HUES6 (cell line): ENCODE measurements at regions not wholly inside any gene's neighbourhood (a gene's known extent, or its start where the extent isn't known, plus 50 kb on each side); places are given as distances from the start of the nearest gene placed in this dataset.

ENCODE experiments used
- H3K27ac ChIP-seq: 2 replicates; pipeline ENCODE4 v1.7.0; 2013; ENCODE audit warnings: low read depth, mild to moderate bottlenecking, low read length, inconsistent platforms
- H3K27me3 ChIP-seq: 2 replicates; pipeline ENCODE4 v1.6.1; 2013; ENCODE audit warnings: low read length; ENCODE audit not compliant: control insufficient read depth, insufficient read depth
- H3K36me3 ChIP-seq: 2 replicates; pipeline ENCODE4 v1.6.1; 2013; ENCODE audit warnings: low read length; ENCODE audit not compliant: control insufficient read depth, insufficient read depth
- H3K4me1 ChIP-seq: 2 replicates; pipeline ENCODE4 v1.6.1; 2013; ENCODE audit warnings: low read length; ENCODE audit not compliant: control insufficient read depth, insufficient read depth
- H3K4me3 ChIP-seq: 2 replicates; pipeline ENCODE4 v1.5.1; 2013; ENCODE audit warnings: low read depth, low read length
- H3K9ac ChIP-seq: one replicate; pipeline ENCODE4 v1.6.1; 2013; ENCODE audit warnings: mild to moderate bottlenecking, low read length
- H3K9me3 ChIP-seq: 2 replicates; pipeline ENCODE4 v1.6.1; 2013; ENCODE audit warnings: low read depth, low read length; ENCODE audit not compliant: control insufficient read depth, insufficient read depth

DNA sequence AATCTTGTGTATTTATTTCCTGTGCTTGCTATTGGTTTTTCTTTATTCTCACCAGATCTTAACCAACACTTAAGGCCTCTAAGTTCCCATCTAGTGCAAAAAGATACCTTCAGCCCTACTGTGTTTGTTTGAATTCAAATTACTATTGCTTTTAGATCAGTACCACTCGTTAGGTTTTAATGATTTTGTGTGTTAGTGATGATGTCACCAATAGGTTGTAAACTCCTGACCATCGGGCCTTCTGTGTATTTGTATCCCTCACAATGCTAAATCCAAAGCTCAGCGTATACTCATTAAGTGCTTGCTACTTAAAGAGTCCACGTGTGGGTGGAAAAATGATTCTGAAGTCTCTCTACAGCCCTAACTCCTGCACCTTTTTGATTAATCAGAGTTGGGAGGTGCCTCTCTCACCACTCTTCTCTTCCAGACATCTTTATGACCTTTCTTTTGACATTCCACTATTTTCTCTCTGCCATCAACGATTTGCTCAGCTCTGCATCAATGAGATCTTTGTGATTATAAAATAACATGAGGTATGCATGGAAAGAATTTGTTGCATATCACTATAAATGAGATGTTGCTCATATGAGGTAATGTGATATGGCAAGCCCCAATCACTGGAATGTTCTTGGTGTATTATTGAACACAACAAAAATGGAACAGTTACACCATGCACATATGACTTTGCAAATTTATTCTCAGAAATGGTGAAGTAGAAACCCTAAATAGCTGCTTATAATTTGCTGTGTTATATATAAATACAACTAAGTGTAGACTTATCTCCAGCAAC lies 55.1 kb upstream of the LAMA2 start:
- no peak overlapping the region for H3K9ac ChIP-seq
- peaks cover 11% of the 10 kb centered on the region for H3K9me3 ChIP-seq
- H3K27me3 ChIP-seq = no peaks in the 10 kb centered on the region
- H3K36me3 ChIP-seq = no peaks in the 10 kb centered on the region
- H3K4me3 ChIP-seq = no peak overlapping the region
- H3K4me1 ChIP-seq = no peaks in the 10 kb centered on the region
- H3K27ac ChIP-seq = no peak overlapping the region

DNA sequence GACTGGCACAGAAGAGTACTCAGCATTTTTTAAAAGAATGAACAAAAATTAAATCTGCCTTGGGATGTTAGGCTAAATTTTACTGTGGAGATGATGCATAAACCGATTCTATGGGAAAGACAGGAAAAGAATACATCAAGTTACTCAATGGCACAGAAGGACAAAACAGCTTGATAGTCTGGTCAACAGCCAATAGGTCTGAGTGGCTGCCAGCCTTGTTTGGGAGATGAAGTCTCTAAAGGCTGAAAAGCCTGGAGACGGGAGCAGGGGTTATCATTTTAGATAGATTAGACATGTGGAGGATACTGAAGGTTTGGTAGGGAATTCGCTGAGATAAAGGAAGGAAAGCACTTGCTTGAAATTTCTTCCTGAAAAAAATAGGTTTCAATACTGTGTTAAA lies 56.3 kb upstream of the LAMA2 start:
- Histone ChIP-seq H3K9me3 (peaks cover 11% of the 10 kb centered on the region), H3K27me3 (no peaks in the 10 kb centered on the region), H3K9ac (no peak overlapping the region), H3K4me3 (no peak overlapping the region), H3K4me1 (no peaks in the 10 kb centered on the region), H3K27ac (no peak overlapping the region), H3K36me3 (no peaks in the 10 kb centered on the region)

DNA sequence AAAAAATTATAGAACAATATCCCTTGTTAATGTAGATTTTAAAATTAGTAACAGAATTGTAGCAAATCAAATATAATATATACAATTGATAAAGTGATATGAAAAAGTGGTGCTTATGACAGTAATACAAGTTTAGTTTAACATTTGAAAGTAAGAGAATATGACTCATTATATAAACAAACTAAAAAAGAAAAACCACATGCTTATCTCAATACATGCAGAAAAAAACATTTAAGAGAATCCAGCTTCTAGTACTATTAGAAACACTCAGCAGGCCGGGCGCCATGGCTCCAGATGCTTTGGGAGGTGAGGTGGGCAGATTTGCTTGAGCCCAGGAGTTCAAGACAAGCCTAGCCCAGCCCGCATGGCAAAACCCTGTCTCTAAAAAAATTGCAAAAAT lies 60.7 kb upstream of the LAMA2 start:
- Histone ChIP-seq H3K9ac (no peak overlapping the region), H3K4me3 (no peak overlapping the region), H3K4me1 (no peaks in the 10 kb centered on the region)

DNA sequence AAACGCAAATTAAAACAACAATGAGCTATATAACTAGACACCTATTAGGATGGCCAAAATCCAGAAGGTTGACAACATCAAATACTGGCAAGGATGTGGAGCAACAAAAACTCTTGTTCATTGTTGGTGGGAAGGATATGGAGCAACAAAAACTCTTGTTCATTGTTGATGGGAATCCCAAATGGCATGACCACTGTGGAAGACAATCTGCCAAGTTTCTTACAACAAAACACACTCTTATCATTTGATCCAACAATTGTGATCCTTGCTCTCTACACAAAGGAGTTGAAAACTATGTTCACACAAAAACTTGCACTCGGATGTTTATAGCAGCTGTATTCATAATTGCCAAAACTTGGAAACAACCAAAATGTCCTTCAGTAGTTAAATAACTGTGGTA lies 61.8 kb upstream of the LAMA2 start:
- Histone ChIP-seq H3K9me3 (no peaks in the 10 kb centered on the region), H3K9ac (no peak overlapping the region), H3K4me1 (no peaks in the 10 kb centered on the region), H3K27me3 (no peaks in the 10 kb centered on the region), H3K36me3 (no peaks in the 10 kb centered on the region), H3K4me3 (no peak overlapping the region), H3K27ac (no peak overlapping the region)

More for the DNA sequence above, 60.7 kb upstream of the LAMA2 start:
- H3K27me3 ChIP-seq = no peaks in the 10 kb centered on the region
- no peak overlapping the region for H3K27ac ChIP-seq
- no peaks in the 10 kb centered on the region for H3K9me3 ChIP-seq
- no peaks in the 10 kb centered on the region for H3K36me3 ChIP-seq

DNA sequence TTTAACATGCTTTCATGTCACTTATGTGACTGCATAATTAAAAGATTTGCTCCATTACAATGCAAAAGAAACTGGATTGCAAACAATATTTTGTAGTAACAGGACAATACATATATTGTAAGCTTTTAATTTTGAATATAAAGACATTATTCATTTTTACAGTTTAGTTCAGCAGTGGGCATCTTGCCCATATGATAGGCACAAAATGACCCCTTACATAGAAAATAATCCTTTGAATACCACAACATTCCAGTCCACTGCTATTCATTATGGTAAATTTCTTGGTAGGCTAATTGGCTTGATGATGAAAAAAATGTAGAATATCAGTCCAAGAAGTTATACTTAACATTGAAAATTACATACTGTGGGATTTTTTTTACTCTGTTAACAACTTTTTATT lies 74.1 kb upstream of the LAMA2 start:
- H3K36me3 ChIP-seq = no peaks in the 10 kb centered on the region
- no peak overlapping the region for H3K4me3 ChIP-seq
- H3K27ac ChIP-seq = no peak overlapping the region
- H3K9ac ChIP-seq = no peak overlapping the region
- H3K9me3 ChIP-seq = no peaks in the 10 kb centered on the region
- H3K27me3 ChIP-seq = no peaks in the 10 kb centered on the region
- no peaks in the 10 kb centered on the region for H3K4me1 ChIP-seq

DNA sequence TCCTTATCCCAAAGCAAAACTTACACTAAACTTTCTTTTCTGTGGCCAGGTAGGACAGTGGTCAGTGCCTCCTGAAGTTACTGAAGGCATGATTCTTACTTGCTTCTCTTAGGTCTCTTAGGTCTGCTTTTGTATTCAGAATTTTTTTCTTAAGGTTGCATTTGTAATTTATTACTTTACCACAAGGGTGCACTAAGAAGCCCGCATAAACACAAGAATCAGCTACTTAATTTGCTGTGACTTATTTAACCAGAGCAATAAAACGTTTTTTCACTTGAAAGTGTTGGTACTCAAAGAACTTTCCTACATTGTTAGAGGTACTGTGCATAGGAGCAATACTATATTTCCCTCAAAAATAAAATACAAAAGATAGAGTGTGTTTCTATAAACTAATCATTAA lies 75.4 kb upstream of the LAMA2 start:
- Histone ChIP-seq H3K9ac (no peak overlapping the region), H3K27me3 (no peaks in the 10 kb centered on the region), H3K36me3 (no peaks in the 10 kb centered on the region), H3K4me1 (no peaks in the 10 kb centered on the region), H3K27ac (no peak overlapping the region), H3K4me3 (no peak overlapping the region), H3K9me3 (no peaks in the 10 kb centered on the region)

DNA sequence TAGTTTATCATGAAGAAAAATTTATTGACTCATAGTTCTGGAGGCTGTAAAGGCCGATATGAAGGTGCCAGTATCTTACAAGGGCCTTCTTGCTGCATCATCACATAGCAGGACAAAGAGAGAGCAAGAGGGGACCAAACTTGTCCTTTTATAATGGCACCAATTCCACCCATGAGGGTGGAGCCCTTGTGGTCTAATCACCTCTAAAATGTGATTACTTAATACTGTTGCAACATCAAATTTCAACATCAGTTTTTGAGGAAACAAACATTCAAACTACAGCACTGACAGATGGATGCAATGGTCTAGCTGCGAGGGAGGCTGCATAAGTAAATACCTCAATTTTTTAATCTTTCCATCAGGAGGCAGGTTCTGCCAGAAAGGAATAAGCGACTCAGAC lies 76.7 kb upstream of the LAMA2 start:
- Histone ChIP-seq H3K9me3 (no peaks in the 10 kb centered on the region), H3K4me1 (no peaks in the 10 kb centered on the region), H3K27me3 (no peaks in the 10 kb centered on the region), H3K9ac (no peak overlapping the region), H3K36me3 (no peaks in the 10 kb centered on the region), H3K4me3 (no peak overlapping the region), H3K27ac (no peak overlapping the region)

DNA sequence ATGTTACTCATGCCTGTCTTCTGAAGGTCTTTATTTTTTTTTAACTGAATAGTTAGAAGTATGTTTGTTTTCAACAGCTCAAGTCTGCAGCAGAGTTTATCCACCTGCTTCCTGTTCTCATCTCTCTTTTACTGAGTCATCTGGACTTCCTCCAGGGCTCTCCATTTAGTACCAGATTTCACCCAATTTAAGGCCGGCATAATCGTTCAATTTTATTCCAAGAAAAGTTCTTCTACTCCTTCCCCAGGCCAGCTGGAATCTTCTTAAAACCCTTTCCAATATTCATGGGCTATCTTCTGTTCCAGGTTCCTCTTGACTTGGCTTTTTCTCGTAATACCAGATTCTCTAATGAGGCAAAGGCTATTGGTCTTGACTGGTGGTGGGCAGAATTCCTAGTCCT lies 79.0 kb upstream of the LAMA2 start:
- Histone ChIP-seq H3K4me3 (no peak overlapping the region), H3K27me3 (no peaks in the 10 kb centered on the region), H3K36me3 (no peaks in the 10 kb centered on the region), H3K9me3 (no peaks in the 10 kb centered on the region), H3K9ac (no peak overlapping the region), H3K27ac (no peak overlapping the region), H3K4me1 (no peaks in the 10 kb centered on the region)

DNA sequence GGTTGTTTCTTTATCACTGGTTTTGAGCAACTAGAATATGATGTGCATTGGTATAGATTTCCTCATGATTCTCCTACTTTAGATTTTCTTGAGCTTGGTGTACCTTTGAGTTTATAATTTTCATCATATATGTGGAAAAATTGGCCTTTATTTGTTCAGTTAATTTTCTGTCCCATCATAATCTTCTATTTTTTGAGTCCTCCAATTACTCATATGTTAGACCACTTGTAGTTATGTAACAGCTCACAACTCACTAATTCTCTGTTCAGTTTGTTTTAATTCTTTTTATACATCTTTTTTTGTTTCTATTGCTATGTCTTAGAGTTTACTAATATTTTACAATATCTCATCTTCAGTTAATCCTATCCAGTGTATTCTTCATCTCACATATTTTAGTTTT lies 81.3 kb upstream of the LAMA2 start:
- no peaks in the 10 kb centered on the region for H3K4me1 ChIP-seq
- no peaks in the 10 kb centered on the region for H3K9me3 ChIP-seq
- H3K9ac ChIP-seq = no peak overlapping the region
- H3K36me3 ChIP-seq = no peaks in the 10 kb centered on the region
- no peaks in the 10 kb centered on the region for H3K27me3 ChIP-seq
- H3K4me3 ChIP-seq = no peak overlapping the region
- no peak overlapping the region for H3K27ac ChIP-seq

DNA sequence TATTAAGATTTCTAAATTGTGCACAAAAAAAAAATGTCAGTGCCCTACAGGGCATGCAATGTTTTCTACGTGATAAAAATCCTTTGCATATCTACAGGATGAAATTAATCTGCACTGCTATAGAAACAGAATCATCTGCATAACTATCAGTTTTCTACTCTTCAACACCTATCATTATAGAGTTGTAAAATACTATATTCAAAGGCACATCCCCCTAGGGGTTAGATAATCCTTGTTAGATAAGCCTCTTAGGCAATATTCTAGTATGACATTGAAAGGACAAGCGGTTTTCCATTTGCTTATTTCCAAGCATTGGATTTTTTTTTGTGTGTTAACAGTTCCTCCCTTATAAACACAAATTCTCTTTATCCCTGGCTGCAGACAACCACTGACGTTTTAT lies 98.7 kb upstream of the LAMA2 start:
- H3K9me3 ChIP-seq = peaks cover 11% of the 10 kb centered on the region
- H3K4me1 ChIP-seq = 0 out of 2 replicates have a peak, but pooled peaks cover 8% of the 10 kb centered on the region
- H3K9ac ChIP-seq = no peak overlapping the region
- no peak overlapping the region for H3K4me3 ChIP-seq
- no peaks in the 10 kb centered on the region for H3K36me3 ChIP-seq
- no peak overlapping the region for H3K27ac ChIP-seq
- no peaks in the 10 kb centered on the region for H3K27me3 ChIP-seq

DNA sequence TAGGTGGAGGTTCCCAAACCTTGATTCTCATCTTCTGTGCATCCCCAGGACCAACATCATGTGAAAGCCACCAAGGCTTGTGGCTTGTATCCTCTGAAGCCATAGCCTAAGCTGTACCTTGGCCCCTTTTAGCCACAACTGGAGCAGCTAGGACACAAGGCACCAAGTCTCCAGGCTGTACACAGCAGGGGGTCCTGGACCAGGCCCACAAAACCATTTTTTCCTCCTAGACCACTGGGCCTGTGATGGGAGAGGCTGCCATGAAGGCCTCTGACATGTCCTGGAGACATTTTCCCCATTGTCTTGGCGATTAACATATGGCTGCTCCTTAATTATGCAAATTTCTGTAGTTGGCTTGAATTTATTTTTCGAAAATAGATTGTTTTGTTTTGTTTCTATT lies 114.8 kb upstream of the LAMA2 start:
- Histone ChIP-seq H3K27me3 (no peaks in the 10 kb centered on the region), H3K27ac (no peak overlapping the region), H3K36me3 (peaks cover 4% of the 10 kb centered on the region; the same call in 1 of the 2 replicates), H3K4me3 (no peak overlapping the region), H3K9me3 (peaks cover 39% of the 10 kb centered on the region), H3K4me1 (peaks cover 7% of the 10 kb centered on the region; the same call in 1 of the 2 replicates), H3K9ac (no peak overlapping the region)
